ENCODE measurements at regions not wholly inside any gene's neighbourhood (a gene's known extent, or its start where the extent isn't known, plus 50 kb on each side); places are given as distances from the start of the nearest gene placed in this dataset.

DNA sequence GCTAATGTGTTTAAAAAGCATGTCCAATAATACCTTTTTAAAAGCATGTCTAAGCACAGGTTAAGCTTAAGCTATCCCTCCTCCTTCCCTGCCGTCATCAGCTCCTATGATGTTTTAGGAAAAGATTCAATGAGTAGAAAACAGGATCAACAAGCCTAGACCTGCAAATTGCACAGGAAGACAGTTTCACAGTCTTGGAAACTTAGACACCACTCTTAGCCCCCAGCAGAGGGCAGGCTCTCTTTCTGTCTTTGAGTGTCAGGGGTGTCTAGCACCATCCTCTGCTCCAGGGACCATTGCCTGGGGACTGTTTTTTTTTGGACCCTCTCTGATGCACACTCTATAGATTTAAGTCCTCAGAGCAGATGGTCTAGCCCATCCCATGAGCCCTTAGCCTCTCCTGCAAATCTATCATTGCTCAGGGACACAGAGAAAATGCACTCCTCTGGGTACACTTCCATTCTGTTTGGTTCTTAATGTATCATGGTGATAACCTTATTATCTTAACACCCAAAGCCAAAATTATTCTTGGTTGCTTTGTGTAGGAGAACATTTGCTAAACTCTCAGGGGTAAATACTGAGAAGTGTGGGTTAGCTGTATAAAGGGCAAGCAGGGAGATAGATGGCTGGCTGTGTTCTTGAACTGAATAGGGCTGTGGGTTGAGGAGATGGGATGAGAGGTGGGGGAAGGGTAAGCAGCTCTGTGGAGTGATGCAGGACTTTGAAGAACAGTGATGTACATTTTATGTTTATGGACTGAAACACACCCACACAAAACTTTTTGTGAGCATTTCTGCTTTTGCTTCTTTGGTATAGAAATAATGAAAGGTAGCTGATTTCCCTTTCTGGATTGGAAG lies 259.9 kb upstream of the DDHD1 start:
- no peak overlapping the region for H2BK15ac ChIP-seq (replicated peaks; ENCODE audit: low read depth)
- H2AK5ac ChIP-seq (ENCODE audit: low read length), result no peak overlapping the region
- no peaks in the 10 kb centered on the region for H3K36me3 ChIP-seq (ENCODE audit: control insufficient read depth, insufficient read depth, low read length)
- no peak overlapping the region for H3K9ac ChIP-seq (ENCODE audit: low read length)
- H3K56ac ChIP-seq (ENCODE audit: low read length), result no peak overlapping the region
- no peak overlapping the region for H4K8ac ChIP-seq (ENCODE audit: low read depth, low read length)
- H3K18ac ChIP-seq (ENCODE audit: low read length), result no peak overlapping the region
- no peaks in the 10 kb centered on the region for H3K79me2 ChIP-seq (ENCODE audit: control insufficient read depth, insufficient read depth, low read length)
- WGBS (ENCODE audit: extremely low coverage, insufficient coverage, low lambda C conversion rate), result no CpG with 5 or more reads among the region's 1 CpG
- no peak overlapping the region for H4K5ac ChIP-seq (ENCODE audit: low read length)
- no peaks in the 10 kb centered on the region for H3K79me1 ChIP-seq (ENCODE audit: low read length)
- H3K4me1 ChIP-seq (ENCODE audit: control insufficient read depth, low read depth, low read length), result no peaks in the 10 kb centered on the region
- no peak overlapping the region for H3K23ac ChIP-seq (ENCODE audit: low read length)
- H3K4me2 ChIP-seq (ENCODE audit: low read length), result no peak overlapping the region
- DNase-seq, result peak; percentile 51
- no peak overlapping the region for H3K4ac ChIP-seq (ENCODE audit: low read depth, low read length)
- no peak overlapping the region for H3K27ac ChIP-seq (ENCODE audit: low read depth, low read length)
- H2BK120ac ChIP-seq (ENCODE audit: low read depth, low read length), result no peak overlapping the region
- no peak overlapping the region for H3K4me3 ChIP-seq (ENCODE audit: low read length)
- no peaks in the 10 kb centered on the region for H3K27me3 ChIP-seq (ENCODE audit: insufficient read depth, low read length, poor library complexity)
- no peak overlapping the region for H2BK5ac ChIP-seq (ENCODE audit: low read length)

DNA sequence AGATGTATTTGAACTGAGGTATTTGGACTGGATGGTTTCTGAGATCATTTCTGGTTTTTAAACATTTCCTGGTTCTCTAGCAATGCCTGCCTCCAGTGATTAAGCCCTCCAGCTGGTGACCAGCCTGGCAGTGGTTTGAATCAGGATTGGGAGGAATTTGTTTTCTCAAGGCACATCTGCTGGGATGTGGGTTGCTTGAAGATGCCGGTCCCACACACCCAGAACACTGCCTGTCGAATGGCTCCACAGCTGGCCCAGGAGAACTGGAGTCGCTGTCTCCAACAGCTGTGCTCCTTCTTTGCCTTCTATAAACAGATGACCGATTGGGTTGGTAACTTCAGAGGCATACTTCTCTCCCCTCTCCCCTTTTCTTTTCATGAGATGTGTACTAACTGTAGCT lies 258.0 kb upstream of the DDHD1 start:
- H3K36me3 ChIP-seq (ENCODE audit: control insufficient read depth, insufficient read depth, low read length), result no peaks in the 10 kb centered on the region
- H3K9ac ChIP-seq (ENCODE audit: low read length), result no peak overlapping the region
- H2BK5ac ChIP-seq (ENCODE audit: low read length), result no peak overlapping the region
- no peak overlapping the region for H3K4ac ChIP-seq (ENCODE audit: low read depth, low read length)
- H3K18ac ChIP-seq (ENCODE audit: low read length), result no peak overlapping the region
- no peak overlapping the region for H3K4me2 ChIP-seq (ENCODE audit: low read length)
- no peak overlapping the region for H4K5ac ChIP-seq (ENCODE audit: low read length)
- H2BK15ac ChIP-seq (replicated peaks; ENCODE audit: low read depth), result no peak overlapping the region
- no peak overlapping the region for H3K23ac ChIP-seq (ENCODE audit: low read length)
- no peaks in the 10 kb centered on the region for H3K4me1 ChIP-seq (ENCODE audit: control insufficient read depth, low read depth, low read length)
- no peak overlapping the region for H4K8ac ChIP-seq (ENCODE audit: low read depth, low read length)
- no peaks in the 10 kb centered on the region for H3K79me2 ChIP-seq (ENCODE audit: control insufficient read depth, insufficient read depth, low read length)
- H3K27ac ChIP-seq (ENCODE audit: low read depth, low read length), result no peak overlapping the region
- H3K27me3 ChIP-seq (ENCODE audit: insufficient read depth, low read length, poor library complexity), result no peaks in the 10 kb centered on the region
- no peak overlapping the region for H2BK120ac ChIP-seq (ENCODE audit: low read depth, low read length)
- no peak for DNase-seq
- no peaks in the 10 kb centered on the region for H3K79me1 ChIP-seq (ENCODE audit: low read length)
- no peak overlapping the region for H2AK5ac ChIP-seq (ENCODE audit: low read length)
- H3K4me3 ChIP-seq (ENCODE audit: low read length), result no peak overlapping the region
- H3K56ac ChIP-seq (ENCODE audit: low read length), result no peak overlapping the region
- no CpG with 5 or more reads among the region's 4 CpGs for WGBS (ENCODE audit: extremely low coverage, insufficient coverage, low lambda C conversion rate)

DNA sequence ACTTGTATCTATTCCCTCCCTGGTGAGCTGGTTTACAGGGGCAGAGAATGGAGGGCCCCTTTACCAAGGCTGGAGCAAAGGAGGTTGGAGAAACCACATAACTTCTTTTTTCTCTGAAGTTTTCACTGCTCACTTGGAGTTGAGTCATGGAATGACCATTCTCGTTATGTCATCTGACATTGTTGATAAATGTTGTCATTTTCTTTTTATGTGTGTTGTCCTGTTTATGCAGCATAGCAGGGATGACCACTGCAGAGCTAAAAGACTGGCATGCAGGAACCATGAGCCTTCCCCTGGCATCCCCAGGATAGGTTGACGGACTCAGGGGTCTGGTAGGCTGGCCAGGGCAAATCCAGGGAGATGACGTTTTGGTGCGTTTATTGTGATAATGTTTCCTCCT lies 256.8 kb upstream of the DDHD1 start:
- no peak overlapping the region for H3K56ac ChIP-seq (ENCODE audit: low read length)
- H3K27ac ChIP-seq (ENCODE audit: low read depth, low read length), result no peak overlapping the region
- H3K79me2 ChIP-seq (ENCODE audit: control insufficient read depth, insufficient read depth, low read length), result no peaks in the 10 kb centered on the region
- no peaks in the 10 kb centered on the region for H3K36me3 ChIP-seq (ENCODE audit: control insufficient read depth, insufficient read depth, low read length)
- no peak overlapping the region for H3K4ac ChIP-seq (ENCODE audit: low read depth, low read length)
- H4K5ac ChIP-seq (ENCODE audit: low read length), result no peak overlapping the region
- no peak overlapping the region for H3K9ac ChIP-seq (ENCODE audit: low read length)
- no peaks in the 10 kb centered on the region for H3K79me1 ChIP-seq (ENCODE audit: low read length)
- peak; percentile 31 for DNase-seq
- H2BK120ac ChIP-seq (ENCODE audit: low read depth, low read length), result no peak overlapping the region
- WGBS (ENCODE audit: extremely low coverage, insufficient coverage, low lambda C conversion rate), result no CpG with 5 or more reads among the region's 4 CpGs
- no peak overlapping the region for H3K18ac ChIP-seq (ENCODE audit: low read length)
- H3K23ac ChIP-seq (ENCODE audit: low read length), result no peak overlapping the region
- H2BK5ac ChIP-seq (ENCODE audit: low read length), result no peak overlapping the region
- H2AK5ac ChIP-seq (ENCODE audit: low read length), result no peak overlapping the region
- no peak overlapping the region for H3K4me2 ChIP-seq (ENCODE audit: low read length)
- H3K4me1 ChIP-seq (ENCODE audit: control insufficient read depth, low read depth, low read length), result no peaks in the 10 kb centered on the region
- H4K8ac ChIP-seq (ENCODE audit: low read depth, low read length), result no peak overlapping the region
- H2BK15ac ChIP-seq (replicated peaks; ENCODE audit: low read depth), result no peak overlapping the region
- no peak overlapping the region for H3K4me3 ChIP-seq (ENCODE audit: low read length)
- H3K27me3 ChIP-seq (ENCODE audit: insufficient read depth, low read length, poor library complexity), result no peaks in the 10 kb centered on the region

DNA sequence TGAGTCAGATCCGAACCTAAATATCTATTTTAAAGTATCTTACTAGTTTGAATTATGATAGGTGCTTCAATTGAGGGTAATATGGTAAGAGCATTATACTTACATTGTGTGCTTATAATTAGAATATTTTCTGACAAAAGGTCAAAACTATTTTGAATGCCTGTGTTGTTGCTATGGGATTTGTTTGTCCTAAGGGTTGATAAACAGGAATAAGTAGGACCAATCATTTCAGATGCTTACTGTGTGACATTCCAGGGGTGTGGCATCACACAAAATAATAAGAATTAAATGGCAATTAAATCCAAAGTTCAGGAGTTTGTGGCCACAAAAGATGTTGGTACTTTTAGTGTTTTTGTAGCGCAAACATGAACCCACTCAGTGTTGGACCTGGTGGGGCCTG lies 256.2 kb upstream of the DDHD1 start:
- Histone ChIP-seq H2AK5ac (ENCODE audit: low read length) (no peak overlapping the region), H3K4ac (ENCODE audit: low read depth, low read length) (no peak overlapping the region), H2BK120ac (ENCODE audit: low read depth, low read length) (no peak overlapping the region), H2BK5ac (ENCODE audit: low read length) (no peak overlapping the region), H3K4me2 (ENCODE audit: low read length) (no peak overlapping the region), H3K23ac (ENCODE audit: low read length) (no peak overlapping the region), H4K8ac (ENCODE audit: low read depth, low read length) (no peak overlapping the region), H3K79me2 (ENCODE audit: control insufficient read depth, insufficient read depth, low read length) (no peaks in the 10 kb centered on the region), H3K4me1 (ENCODE audit: control insufficient read depth, low read depth, low read length) (no peaks in the 10 kb centered on the region), H2BK15ac (replicated peaks; ENCODE audit: low read depth) (no peak overlapping the region), H3K36me3 (ENCODE audit: control insufficient read depth, insufficient read depth, low read length) (no peaks in the 10 kb centered on the region), H3K9ac (ENCODE audit: low read length) (no peak overlapping the region), H3K27me3 (ENCODE audit: insufficient read depth, low read length, poor library complexity) (no peaks in the 10 kb centered on the region), H3K4me3 (ENCODE audit: low read length) (no peak overlapping the region), H4K5ac (ENCODE audit: low read length) (no peak overlapping the region), H3K56ac (ENCODE audit: low read length) (no peak overlapping the region), H3K79me1 (ENCODE audit: low read length) (no peaks in the 10 kb centered on the region), H3K18ac (ENCODE audit: low read length) (no peak overlapping the region), H3K27ac (ENCODE audit: low read depth, low read length) (no peak overlapping the region)
- DNase-seq, result no peak
- WGBS (ENCODE audit: extremely low coverage, insufficient coverage, low lambda C conversion rate), result no CpG with 5 or more reads among the region's 2 CpGs

- no peak for DNase-seq
- Histone ChIP-seq H4K5ac (ENCODE audit: low read length) (no peak overlapping the region), H3K23ac (ENCODE audit: low read length) (no peak overlapping the region), H2AK5ac (ENCODE audit: low read length) (no peak overlapping the region), H3K4me1 (ENCODE audit: control insufficient read depth, low read depth, low read length) (no peaks in the 10 kb centered on the region), H3K4me2 (ENCODE audit: low read length) (no peak overlapping the region), H4K8ac (ENCODE audit: low read depth, low read length) (no peak overlapping the region), H3K18ac (ENCODE audit: low read length) (no peak overlapping the region), H3K4me3 (ENCODE audit: low read length) (no peak overlapping the region), H2BK15ac (replicated peaks; ENCODE audit: low read depth) (no peak overlapping the region), H3K56ac (ENCODE audit: low read length) (no peak overlapping the region), H3K4ac (ENCODE audit: low read depth, low read length) (no peak overlapping the region), H3K27me3 (ENCODE audit: insufficient read depth, low read length, poor library complexity) (no peaks in the 10 kb centered on the region), H2BK5ac (ENCODE audit: low read length) (no peak overlapping the region), H3K9ac (ENCODE audit: low read length) (no peak overlapping the region), H3K27ac (ENCODE audit: low read depth, low read length) (no peak overlapping the region), H3K79me1 (ENCODE audit: low read length) (no peaks in the 10 kb centered on the region), H3K36me3 (ENCODE audit: control insufficient read depth, insufficient read depth, low read length) (no peaks in the 10 kb centered on the region), H3K79me2 (ENCODE audit: control insufficient read depth, insufficient read depth, low read length) (no peaks in the 10 kb centered on the region), H2BK120ac (ENCODE audit: low read depth, low read length) (peak overlapping the region; percentile 32)
- no CpG with 5 or more reads among the region's 2 CpGs for WGBS (ENCODE audit: extremely low coverage, insufficient coverage, low lambda C conversion rate)
Observed at GRCh38 chr14:53408175-53408879, 255.2 kb upstream of the DDHD1 start.
